ENCODE measurements at regions not wholly inside any gene's neighbourhood (a gene's known extent, or its start where the extent isn't known, plus 50 kb on each side); places are given as distances from the start of the nearest gene placed in this dataset.

GRCh38 chr9:108048406-108049025, 558.9 kb upstream of the KLF4 start:
- TF ChIP-seq CTCF (IDR thresholded peaks at IDR 0.05), result no peak
- no peak for TF ChIP-seq POLR2AphosphoS5 (IDR thresholded peaks at IDR 0.05; ENCODE audit: insufficient read depth in 1 of 2, low read depth in 1 of 2)

All from vagina (tissue), 2 donors.